Non-pigmented ciliary epithelial cell (primary cell): ENCODE measurements at regions not wholly inside any gene's neighbourhood (a gene's known extent, or its start where the extent isn't known, plus 50 kb on each side); places are given as distances from the start of the nearest gene placed in this dataset.
A peak's percentile ranks its signal among the peaks of the same experiment; 100 is the strongest.

Experiments used
- DNase-seq: peaks from one replicate; pipeline ENCODE4 v3.0.0-alpha.2; 2010; ENCODE audit warnings: low read depth

DNA sequence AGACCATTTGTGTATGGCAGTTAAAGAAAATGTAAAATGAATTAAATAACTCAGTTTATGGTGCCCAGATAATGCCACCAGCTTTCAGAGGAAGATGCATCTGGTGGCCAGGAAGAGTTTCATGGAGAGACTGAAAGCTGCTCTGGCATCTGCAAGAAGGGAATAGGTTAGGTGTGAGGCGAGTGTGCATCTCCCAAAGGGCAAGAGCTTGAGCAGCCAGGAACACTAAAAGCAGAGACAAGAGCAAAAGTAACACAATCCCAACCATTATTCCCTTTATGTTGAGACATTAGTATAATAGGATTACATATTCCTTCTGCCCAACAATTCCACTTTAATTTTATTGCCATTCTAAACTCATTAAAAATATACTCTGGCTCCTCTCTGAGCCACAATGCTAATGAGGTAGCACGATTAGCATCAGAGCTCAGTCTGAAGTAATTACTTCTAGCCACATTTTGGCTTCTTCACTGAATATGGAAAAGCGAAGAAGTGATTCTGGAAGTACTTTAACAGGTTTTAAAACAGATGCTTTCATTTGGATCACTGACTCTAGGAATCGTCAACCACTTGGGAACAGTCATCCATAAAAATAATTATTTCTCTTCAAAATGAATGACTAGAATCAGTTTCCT is 309.4 kb upstream of the TMTC1 start:
- no peak for DNase-seq

DNA sequence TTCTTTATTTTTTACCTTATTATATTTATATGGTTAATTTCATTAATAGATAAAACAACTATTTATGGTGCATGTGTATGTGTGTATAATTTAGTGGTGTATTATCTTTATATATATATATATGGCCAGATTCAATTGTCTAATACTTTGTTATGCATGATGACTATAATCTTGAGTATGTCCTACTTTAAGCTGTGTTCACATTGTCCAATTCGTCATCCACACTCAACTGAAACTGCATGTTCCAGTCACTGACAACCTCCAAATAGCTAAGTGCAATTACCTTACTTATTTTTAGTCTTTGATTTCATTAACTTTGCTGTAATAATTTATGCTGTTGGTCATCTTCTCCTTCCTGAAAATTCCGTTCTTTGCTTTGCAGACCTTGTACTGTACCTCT is 306.5 kb upstream of the TMTC1 start:
- no peak for DNase-seq

DNA sequence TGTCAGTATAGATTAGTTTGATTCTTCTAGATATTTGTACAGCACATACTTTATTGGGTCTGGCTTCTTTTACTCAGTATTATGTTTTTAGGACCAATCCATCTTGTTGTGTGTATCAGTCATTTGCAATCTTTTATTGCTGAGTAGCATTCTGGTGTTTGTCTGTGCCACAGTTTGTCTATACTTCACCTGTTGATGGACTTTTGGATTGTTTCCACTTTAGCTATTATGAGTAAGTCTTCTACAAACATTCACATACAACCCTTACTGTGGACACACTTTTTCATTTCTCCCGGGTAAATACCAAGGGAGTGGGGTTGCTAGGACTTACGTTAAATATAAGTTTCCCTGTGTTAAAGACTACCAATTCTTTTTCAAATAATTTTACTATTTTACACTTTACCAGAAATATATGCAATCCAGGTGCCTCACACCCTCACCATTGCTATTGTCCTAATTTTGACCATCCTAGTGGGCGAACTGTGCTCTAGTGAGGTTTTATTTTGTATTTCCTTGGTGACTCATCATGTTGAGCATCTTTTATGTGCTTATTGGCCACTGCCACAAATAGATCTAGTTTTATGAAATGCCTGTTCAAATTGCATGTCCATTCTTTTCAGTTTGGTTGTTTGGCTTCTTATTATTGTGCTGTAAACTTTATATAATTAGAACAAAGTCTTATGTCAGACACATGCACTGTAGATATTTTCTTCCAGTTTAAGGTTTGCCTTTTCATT is 304.7 kb upstream of the TMTC1 start:
- DNase-seq, result no peak

DNA sequence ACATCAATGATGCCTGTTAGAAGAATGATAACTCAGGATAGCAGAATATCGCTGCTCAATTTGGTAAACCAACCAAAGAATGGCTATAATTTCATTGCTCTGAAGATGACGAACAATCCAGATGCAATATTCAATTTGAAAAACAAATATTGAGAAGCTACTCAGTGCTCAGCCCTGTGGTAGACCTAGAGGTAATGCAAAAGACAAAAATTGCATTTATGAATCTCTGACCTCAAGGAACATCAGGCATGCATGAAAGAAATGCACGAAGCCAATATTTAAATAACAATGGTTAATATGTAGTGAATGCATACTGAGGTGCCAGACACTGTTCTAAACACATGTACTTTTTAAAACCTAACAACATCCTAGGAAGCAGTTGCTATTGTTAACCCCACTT is 298.6 kb upstream of the TMTC1 start:
- DNase-seq, result no peak

DNA sequence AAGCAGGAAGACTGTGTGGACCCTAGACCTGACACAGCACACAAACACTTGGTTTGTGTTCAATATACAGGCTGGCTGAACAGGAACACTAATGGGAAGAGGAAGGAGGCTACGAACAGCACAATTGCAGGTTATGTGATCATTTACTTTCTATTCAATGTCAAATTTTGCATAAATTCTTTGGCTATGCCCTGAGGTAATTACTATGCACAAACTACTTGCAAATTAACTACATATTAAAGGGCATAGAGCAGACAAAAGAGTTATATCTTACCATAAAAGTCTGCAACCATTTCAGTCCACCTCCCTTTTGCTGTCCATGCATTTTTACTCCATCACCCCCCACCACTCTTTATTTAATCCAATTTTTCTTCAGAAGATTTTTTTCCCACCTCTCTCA is 291.2 kb upstream of the TMTC1 start:
- no peak for DNase-seq

DNA sequence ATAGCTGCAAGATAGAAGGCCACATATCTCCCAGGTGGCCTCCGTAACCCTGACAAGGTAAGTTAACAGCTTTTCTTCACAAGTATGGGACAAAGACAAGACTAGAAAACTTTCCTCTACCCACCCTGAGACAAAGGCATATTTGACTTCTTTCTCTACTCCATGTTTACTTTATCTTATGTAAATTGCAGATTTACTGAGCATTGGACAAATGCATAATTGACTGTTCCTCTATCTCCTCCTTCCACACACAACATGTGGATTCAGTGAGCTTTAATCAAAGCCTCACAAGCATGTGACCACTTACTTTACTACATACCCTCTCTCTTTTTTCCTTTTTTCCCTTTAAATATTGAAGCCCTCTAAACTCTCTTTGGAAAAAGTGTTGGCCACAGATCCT is 289.1 kb upstream of the TMTC1 start:
- DNase-seq, result no peak

DNA sequence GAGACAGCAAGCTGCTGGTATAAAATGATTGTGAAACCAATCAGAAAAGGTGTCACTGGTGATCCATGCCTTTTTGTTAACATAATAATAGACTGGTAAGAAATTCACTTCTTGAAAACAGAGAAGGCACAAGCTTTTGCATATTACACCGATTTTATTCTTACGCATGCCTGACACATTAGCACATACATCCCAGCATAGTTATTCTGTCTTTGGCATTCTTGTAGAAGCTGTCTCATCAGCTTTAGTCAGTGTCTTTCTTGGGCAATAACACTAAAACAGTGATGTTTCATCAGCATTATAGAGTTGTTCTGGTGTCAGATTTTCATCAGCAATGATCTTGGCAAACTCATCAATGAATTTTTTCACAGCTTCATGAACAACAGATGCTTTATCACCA is 283.4 kb upstream of the TMTC1 start:
- DNase-seq, result peak; percentile 38

DNA sequence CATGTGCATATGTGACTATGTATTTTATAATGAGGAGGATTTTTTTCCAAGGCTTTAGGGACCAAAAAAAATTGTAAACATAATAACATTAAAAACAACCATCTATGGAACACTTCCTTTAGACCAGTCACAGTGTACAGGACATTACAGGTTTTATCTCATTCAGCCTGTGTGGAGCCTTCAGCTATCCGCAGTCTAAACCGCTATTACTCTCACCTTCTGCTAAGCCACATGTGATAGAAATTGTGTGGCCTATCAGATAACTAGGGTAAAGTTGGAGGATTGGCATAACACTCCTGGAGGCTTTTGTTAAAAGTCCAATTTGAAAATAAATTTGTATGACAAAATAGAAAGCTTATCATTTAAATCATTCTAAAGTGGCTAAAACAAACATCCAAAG is 281.2 kb upstream of the TMTC1 start:
- DNase-seq, result no peak

DNA sequence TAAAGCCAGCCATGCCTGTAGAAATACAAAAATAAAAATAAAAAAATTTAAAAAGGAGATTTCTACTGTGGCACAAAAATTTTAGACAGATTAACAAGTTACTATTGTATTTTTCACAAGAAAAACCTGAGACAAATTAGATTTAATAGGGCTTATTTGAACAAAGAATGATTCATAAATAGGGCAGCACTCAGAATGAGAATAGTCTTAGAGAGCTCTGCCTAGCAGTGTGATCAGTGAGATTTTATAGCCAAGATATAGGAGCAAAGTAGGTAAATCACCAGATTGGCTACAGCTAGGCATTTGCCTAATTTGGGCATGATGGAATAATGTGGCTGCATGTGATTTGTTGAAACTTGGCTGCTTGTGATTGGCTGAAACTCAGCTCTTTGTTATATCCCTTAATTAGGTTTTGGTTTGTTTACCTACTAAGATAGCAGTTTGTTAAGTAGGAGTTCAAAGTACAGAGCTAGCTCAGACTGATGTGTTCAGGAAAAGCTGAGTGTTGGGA is 279.7 kb upstream of the TMTC1 start:
- no peak for DNase-seq

DNA sequence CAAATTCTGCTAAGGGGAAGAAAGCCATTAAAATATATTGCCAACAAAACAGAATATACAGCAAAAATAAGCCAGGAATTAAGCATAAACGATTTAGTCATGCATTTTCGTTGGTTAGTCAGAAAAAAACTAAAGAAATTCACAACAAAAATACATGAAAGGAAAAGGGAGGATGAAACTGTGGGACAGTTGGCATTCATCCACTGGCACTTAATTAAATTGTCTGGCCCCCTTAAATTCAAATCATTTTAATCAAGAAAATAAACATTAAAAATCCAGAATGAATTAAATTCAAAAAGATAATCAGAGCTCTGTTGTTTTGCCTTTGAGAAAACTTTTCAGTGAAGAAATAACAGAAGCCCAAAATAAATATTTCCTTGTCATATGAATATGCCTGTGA is 264.6 kb upstream of the TMTC1 start:
- DNase-seq, result no peak

DNA sequence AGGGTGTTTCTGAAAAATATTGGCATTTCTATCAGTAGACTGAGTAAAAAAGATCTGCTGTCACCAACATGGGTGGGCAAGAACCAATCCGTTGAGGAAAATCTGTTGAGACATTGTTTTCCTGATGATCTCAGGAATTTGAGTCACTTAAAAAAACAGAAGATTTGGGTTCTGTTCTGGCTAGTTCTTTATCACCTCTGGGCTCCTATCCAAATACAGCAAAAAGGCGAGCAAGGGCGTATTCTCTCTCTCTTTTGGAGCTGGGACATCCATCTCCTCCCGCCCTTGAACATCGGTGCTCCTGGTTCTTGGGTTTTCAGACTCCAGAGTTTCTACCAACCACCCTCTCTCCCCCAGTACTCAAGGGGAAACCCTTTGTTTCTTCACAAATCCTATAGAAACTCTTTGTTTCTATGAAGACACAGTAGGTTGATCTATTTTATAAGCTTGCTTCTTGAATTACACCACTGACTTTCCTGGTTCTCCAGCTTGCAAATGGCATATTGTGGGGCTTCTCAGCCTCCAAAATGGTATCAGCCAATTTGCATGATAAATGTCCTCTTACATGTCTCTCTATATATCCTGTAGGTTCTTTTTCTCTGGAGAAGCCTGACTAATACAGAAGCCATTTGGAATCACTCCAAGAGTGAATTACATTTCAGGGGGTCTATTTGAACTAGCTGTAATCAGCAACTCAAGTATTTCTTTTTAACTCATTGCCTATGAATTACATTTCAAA is 263.9 kb upstream of the TMTC1 start:
- peak; percentile 28 for DNase-seq

DNA sequence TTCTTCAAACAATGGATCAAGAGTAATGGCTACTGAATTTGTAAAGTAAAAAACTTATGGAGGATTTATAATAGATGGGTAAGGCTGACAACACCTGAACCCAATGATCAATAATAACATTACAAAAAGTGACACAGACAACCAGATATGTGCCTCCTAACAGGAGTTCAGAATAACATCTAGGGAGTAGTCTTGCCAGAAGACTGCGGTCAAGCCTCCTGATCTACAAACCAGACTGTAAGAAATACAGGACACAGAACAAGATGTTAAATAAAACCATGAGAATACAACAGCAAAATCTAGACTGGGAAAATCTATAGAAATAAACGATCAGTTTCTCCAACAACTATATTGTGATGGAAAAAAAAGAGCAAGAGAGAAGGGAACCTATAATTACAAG is 262.6 kb upstream of the TMTC1 start:
- DNase-seq, result no peak

DNA sequence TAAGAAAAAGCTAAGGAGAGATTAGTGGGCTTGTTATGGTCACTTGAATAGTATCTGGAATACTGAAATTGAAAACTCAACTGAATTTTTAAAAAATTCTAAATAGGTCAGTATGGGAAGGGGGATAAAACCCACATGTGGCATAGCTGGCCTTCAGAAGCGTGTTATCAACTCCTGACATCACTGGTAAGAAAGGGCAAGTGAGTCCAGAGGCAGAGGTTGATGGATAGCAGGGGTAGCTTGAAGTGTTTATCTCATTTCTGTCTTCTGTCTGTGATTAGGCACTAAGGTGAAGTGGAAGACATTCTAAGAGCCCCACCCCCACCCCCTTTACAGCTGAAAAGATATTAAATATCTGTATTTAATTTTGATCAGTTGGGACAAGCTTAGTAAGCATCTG is 261.4 kb upstream of the TMTC1 start:
- DNase-seq, result no peak

DNA sequence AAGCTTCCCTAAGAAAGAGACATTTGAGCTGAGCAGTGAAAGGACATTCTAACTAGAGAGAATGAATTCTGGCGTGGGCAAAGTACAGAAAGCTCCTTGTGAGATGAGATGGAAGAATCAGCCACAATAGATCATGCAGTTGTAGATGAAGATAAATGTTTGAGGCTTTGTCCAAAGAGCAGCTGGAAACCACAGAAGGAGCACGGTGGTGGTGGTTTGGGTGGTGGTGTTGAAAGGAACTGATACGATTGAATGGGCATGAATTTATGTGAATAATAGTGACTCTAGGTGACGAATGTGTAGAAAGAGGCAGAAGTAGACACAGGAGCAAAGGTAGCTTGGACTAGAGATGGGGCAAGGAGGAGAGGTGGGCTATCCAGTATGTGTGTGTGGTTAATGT is 260.5 kb upstream of the TMTC1 start:
- DNase-seq, result no peak

DNA sequence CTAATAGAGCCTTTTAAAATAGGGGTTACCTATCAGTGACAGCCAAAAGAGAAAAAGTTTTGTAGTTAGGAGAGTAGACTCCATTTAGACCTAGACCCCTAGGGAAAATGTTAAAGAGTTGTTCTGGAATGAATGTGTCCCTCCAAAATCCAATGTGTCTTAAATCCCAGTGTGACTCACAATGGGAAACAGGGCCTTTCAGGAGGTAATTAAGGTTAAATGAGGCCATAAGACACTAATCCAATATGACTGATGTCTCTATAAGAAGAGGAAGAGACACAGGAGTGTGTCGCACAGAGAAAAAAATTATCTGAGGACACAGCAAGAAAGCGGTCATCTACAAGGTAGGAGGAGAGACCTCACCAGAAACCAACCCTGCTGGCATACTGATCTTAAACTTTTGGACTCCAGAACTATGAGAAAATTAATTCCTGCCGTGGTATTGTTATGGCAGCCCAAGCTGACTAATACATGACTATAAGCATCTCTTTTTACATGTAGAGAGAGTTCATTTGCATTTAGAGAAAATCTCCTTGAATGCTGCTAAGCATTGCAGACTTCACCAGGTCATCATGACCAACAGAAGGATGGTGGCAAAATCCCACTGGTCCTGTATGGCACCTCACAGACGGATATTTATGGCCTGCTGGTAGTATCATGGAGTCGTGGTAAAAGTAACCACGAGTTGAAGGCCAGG is 259.6 kb upstream of the TMTC1 start:
- no peak for DNase-seq

DNA sequence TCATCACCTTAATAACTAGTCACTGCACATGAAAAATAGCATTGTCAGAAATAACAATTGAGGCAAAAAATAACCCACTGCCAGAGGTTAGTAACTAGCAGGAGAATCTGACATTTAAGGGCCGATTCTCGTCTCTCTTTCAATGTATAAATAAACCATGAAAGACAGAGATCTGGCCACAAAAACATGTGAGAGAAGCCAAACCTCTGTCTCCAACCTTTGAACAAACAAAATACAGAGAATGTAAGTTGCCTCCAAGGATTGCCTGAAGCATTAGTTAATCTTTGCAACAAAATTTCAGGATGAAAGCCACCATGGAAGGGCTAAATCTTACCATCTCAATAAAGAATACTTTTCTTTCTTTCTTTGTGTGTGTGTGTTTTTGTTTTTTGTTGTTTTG is 257.4 kb upstream of the TMTC1 start:
- DNase-seq, result no peak

DNA sequence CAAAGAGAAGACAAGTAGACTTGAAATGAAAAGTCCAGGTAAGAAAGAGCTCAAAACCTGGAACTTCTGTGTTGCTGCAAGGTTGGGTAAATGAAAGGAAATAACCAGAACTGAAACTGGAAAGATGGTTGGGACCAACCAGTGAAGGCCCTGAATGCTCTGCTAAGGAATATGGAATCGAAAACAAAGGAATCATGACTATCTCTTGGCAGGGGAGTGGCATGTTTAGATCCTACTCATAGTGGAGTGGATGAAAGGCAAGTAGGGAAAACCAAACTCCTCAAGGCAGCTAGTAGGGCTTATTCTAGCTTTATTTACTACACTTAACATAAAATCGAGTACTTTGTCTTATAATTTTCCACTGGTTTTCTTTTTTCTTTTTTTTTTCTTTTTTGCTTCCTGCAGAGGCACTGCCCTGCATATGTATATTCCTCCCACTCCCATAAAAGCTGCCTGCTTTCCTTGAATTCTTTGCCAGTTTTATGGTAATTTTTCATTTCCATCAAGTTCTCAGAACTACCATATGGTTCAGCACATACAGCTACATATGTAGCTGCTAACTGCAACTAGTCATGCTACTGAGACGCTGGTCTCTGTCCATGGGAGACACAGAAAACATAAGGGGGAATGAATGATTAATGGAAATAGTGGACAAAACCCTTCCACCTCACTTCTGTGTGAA is 247.1 kb upstream of the TMTC1 start:
- no peak for DNase-seq

DNA sequence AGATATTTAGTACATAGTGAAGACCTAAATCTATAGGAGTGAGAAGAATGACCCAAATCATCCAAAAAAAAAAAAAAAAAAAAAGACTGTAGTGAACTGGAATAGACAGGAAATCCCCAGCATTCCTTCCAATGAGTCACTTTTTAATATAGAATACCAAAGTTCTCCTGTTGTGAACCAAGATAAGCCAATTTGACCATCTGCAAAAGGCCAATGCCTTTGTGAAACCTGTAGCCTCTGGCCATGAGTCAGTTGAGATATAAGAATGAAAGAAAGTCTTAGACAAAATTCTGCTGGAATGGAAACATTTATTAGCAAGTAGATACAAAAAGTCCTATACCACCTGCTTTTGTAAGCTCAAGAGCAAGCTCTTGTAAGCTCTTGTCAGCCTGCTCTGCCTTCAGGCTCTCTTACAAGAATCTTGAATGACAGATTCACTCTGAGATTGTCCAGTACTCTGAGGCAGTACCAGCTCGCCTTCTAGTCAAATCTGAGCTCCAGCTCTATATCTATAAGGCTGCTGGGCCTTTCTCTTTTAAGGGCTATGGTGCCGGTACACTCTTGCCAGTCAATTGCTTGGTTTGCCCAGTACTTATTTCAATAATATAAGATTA is 243.0 kb upstream of the TMTC1 start:
- peak; percentile 85 for DNase-seq

DNA sequence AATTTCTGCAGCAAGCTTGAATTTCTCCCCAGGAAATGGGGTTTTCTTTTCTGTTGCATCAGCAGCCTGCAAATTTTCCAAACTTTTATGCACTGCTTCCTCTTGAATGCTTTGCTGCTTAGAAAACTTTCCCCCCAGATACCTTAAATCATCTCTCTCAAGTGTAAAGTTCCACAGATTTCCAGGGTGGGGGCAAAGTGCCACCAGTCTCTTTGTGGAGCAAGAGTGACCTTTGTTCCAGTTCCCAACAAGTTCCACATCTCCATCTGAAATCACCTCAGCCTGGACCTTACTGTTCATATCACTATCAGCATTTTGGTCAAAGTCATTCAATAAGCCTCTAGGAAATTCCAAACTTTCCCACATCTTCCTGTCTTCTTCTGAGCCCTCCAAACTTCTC is 241.6 kb upstream of the TMTC1 start:
- DNase-seq, result no peak

DNA sequence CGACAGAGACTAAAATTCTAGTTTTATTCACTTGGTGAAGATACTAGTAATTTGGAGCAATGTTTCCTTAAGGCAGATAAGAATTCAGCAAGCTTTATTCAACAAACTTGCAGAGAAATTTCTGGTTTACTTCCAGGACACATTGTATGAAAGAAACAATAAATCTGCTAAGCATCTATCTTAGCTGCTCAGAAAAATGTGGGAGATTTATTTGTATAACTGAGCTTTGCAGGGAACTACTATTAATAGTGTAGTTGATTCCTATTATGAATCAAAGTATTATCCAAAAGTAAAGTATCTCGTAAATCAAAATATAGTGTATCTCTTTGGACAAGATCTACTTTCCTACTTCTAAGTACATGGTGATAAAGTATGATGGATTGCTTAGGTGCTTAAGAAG is 239.4 kb upstream of the TMTC1 start:
- no peak for DNase-seq

DNA sequence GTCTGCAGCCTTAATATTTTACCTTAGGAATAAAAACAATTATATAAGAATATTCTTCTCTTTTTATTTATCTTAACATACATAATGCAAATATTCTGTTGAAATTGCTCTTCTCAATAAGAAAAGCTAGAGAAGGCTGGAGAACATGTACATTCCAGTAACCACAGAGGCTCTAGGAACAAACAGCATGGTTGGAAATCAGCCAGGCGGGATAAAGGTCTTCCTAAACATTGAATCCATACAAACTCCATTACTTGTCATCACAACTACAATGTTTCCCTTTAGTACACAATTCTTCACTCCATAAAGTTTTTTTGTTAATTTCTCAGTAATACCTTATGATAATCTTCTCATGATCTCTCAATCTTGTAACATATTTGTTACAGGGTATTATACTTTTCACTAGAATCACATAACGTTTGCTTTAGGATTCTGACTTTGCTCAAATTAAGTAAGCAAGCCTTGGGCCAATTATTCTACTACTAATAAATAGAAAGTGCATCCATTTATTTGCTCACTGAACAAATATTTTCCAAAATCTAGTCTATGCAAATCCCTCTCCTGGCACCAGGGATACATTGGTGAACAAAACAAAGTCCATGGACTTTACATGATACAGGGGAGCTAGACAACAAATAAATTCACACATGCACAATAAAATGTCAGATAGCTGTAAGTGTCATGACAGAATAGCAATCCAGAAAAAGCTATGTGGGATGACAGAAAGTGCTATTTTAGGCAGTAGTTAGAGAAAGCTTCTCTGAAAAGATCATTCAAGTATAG is 237.5 kb upstream of the TMTC1 start:
- DNase-seq, result no peak
